GM10248 (cell line): ENCODE measurements at regions not wholly inside any gene's neighbourhood (a gene's known extent, or its start where the extent isn't known, plus 50 kb on each side); places are given as distances from the start of the nearest gene placed in this dataset.

Experiments
- CTCF ChIA-PET: fragments of 300-600 bp; sonication (Branson Sonifier 250); formaldehyde crosslinking; extraction: SDS; loops from one replicate; lab custom pipeline; 2021; ENCODE audit warnings: antibody characterized with exemption; lab: Yijun Ruan, JAX
- POLR2A ChIA-PET: fragments of 350-650 bp; sonication (Branson Sonifier 250); formaldehyde crosslinking; extraction: SDS; loops from one replicate; lab custom pipeline; 2020; ENCODE audit warnings: antibody characterized with exemption; lab: Yijun Ruan, JAX
- DNase-seq: peaks from one replicate; pipeline ENCODE4 v3.0.0; 2012; ENCODE audit errors: extremely low spot score
- CTCF ChIP-seq: IDR thresholded peaks from 2 replicates; pipeline ENCODE4 v1.5.1; 2012; ENCODE audit warnings: mild to moderate bottlenecking, low read depth; ENCODE audit errors: extremely low read depth, missing control alignments, control extremely low read depth

DNA sequence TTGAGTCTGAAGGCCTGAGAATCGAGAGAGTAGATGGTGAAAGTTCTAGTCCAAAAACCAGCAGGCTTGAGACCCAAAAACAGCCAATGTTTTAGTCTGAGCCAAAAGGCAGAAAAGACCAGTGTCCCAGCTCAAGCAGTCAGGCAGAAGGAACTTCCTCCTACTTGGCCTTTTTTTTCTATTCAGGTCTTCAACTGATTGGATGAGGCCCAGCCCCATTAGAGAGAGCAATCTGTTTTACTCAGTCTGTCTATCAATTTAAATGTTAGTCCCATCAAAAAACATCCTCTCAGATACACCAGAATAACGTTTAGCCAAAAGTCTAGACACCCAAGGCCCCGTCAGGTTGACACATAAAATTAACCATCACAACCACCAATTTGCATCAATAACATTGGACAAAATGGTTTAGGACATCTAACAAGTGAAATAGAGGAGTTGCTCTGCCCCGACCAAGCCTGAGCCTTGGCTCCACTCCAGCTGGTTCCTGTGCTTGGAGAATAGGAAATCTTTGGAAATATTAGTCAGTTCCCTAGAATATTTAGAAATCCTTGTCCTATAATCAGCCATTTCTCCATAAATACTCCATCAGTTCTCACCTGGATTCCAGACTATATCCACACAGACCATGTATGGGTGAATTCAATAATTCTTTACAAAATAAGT lies 51.4 kb upstream of the LIPC start:
- no peak for DNase-seq
- ChIA-PET POLR2A (no interaction called here), CTCF (interaction anchor here (0.9 to 1.5 kb wide), 2 partner anchors 32 to 107 kb away, joined by 3 to 5 read pairs; no protein-coding TSS in a partner anchor)
- TF ChIP-seq CTCF, result no peak

GRCh38 chr15:58381697-58382096 lies 50.1 kb upstream of the LIPC start:
- TF ChIP-seq CTCF, result no peak
- POLR2A ChIA-PET, result no interaction called here
- CTCF ChIA-PET, result interaction anchor here (1.5 to 1.7 kb wide), 2 partner anchors 8 to 109 kb away, joined by 5 to 6 read pairs; no protein-coding TSS in a partner anchor
- DNase-seq, result no peak
